ENCODE measurements at regions not wholly inside any gene's neighbourhood (a gene's known extent, or its start where the extent isn't known, plus 50 kb on each side); places are given as distances from the start of the nearest gene placed in this dataset.

GRCh38 chr15:35998663-35999602 lies 453.0 kb upstream of the DPH6 start:
- H3K4me3 Mint-ChIP-seq: no peak overlapping the region
- peaks cover 0 to 12% (median 2%) of the 10 kb centered on the region in 3 experiments; a peak in 3 of 7 replicates for H3K36me3 Mint-ChIP-seq (ENCODE audit: insufficient read depth in 1 of 3, low read depth in 3 of 3)
- no peak overlapping the region for H3K18ac ChIP-seq (ENCODE audit: insufficient read length, low read depth, low read length)
- no peak overlapping the region for H2AFZ ChIP-seq (ENCODE audit: low read length)
- no peak overlapping the region; a peak in 1 of 7 replicates for H3K27ac Mint-ChIP-seq
- no peak for DNase-seq
- no peak overlapping the region for H4K5ac ChIP-seq (ENCODE audit: insufficient read length, low read depth, low read length)
- H4K8ac ChIP-seq (replicated peaks; ENCODE audit: insufficient read length, low read depth, low read length): no peak overlapping the region
- TF ChIP-seq, protein P1, sequence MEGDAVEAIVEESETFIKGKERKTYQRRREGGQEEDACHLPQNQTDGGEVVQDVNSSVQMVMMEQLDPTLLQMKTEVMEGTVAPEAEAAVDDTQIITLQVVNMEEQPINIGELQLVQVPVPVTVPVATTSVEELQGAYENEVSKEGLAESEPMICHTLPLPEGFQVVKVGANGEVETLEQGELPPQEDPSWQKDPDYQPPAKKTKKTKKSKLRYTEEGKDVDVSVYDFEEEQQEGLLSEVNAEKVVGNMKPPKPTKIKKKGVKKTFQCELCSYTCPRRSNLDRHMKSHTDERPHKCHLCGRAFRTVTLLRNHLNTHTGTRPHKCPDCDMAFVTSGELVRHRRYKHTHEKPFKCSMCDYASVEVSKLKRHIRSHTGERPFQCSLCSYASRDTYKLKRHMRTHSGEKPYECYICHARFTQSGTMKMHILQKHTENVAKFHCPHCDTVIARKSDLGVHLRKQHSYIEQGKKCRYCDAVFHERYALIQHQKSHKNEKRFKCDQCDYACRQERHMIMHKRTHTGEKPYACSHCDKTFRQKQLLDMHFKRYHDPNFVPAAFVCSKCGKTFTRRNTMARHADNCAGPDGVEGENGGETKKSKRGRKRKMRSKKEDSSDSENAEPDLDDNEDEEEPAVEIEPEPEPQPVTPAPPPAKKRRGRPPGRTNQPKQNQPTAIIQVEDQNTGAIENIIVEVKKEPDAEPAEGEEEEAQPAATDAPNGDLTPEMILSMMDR (conservative IDR thresholded peaks at IDR 0.05): no peak
- H2BK15ac ChIP-seq (ENCODE audit: low read depth, low read length): no peak overlapping the region
- no peaks in the 10 kb centered on the region for H3K79me1 ChIP-seq (ENCODE audit: insufficient read depth, low read depth, low read length, poor library complexity, severe bottlenecking)
- peaks cover 3 to 4% of the 10 kb centered on the region in 2 experiments; a peak in 4 of 5 replicates for H3K9me3 Mint-ChIP-seq
- H2BK12ac ChIP-seq (ENCODE audit: insufficient read length, low read depth, low read length): no peak overlapping the region
- no peaks in the 10 kb centered on the region for H3K27me3 ChIP-seq (ENCODE audit: insufficient read depth, low read length)
- no CpG with 5 or more reads among the region's 7 CpGs for WGBS (ENCODE audit: extremely low coverage, insufficient read length, low lambda C conversion rate)
- H3T11ph ChIP-seq (ENCODE audit: low read length): no peak overlapping the region
- no peak overlapping the region for H2BK20ac ChIP-seq (ENCODE audit: low read depth, low read length, poor library complexity, severe bottlenecking)
- H3K56ac ChIP-seq (ENCODE audit: insufficient read length, low read depth, low read length): no peak overlapping the region
- no peaks in the 10 kb centered on the region for H3K79me2 ChIP-seq (ENCODE audit: insufficient read depth, low read length)
- no peaks in the 10 kb centered on the region; the same call in 1 of the 2 replicates for H3K4me1 ChIP-seq (ENCODE audit: insufficient read depth, low read length)
- H2BK120ac ChIP-seq (ENCODE audit: low read depth, low read length, poor library complexity, severe bottlenecking): no peak overlapping the region
- H2BK5ac ChIP-seq (ENCODE audit: insufficient read length, low read length): no peak overlapping the region
- no peak overlapping the region for H2AK5ac ChIP-seq (ENCODE audit: insufficient read length, low read length)
- no peaks in the 10 kb centered on the region; the same call in 1 of the 2 replicates for H3K27me3 Mint-ChIP-seq (ENCODE audit: low read depth)
- H3K4me1 Mint-ChIP-seq: peaks cover 14 to 16% of the 10 kb centered on the region in 2 experiments
- no peak overlapping the region for H3K4me2 ChIP-seq (ENCODE audit: insufficient read depth, insufficient read length, low read length)
- no peak overlapping the region for H3K9ac ChIP-seq (ENCODE audit: extremely low read depth, insufficient read length, low read length)
- H3K27ac ChIP-seq (ENCODE audit: insufficient read length, low read depth, low read length): no peak overlapping the region
- H3K23me2 ChIP-seq (ENCODE audit: insufficient read length, low read depth, low read length, poor library complexity, severe bottlenecking): no peaks in the 10 kb centered on the region
- H3K9me3 ChIP-seq (ENCODE audit: control insufficient read depth, low read depth, low read length): no peaks in the 10 kb centered on the region
- no peak overlapping the region for H3K23ac ChIP-seq (ENCODE audit: insufficient read length, low read depth, low read length)
- no peaks in the 10 kb centered on the region for H4K20me1 ChIP-seq (ENCODE audit: control insufficient read depth, insufficient read depth, insufficient read length)
- H4K91ac ChIP-seq (ENCODE audit: insufficient read length, low read depth, low read length): no peak overlapping the region
- no peak overlapping the region for H3K14ac ChIP-seq (ENCODE audit: insufficient read depth, low read length)
- no peak overlapping the region for H3K4ac ChIP-seq (ENCODE audit: low read depth, low read length)

Measured in H9 (cell line).